ENCODE measurements at regions not wholly inside any gene's neighbourhood (a gene's known extent, or its start where the extent isn't known, plus 50 kb on each side); places are given as distances from the start of the nearest gene placed in this dataset.

DNA sequence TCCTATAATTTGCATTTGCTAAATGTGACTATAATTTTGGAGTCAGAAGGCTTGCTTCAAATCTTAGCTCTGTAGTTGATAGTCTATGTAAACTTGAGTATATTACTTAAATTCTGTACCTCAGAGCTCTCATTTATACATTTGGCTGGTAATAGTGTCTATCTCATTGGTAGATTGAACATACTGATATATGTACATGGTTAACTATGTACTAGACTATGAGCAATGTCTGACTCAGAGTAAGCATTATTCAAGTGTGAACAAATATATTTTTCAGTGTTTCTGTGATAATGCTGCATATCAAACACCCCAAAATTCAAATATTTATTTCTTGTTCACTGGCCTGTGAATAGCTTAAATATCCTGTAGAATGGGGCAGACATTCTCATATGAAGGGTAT lies 1568.9 kb upstream of the PABPC4L start:
- no peak for DNase-seq

- no peak for DNase-seq
Observed at GRCh38 chr4:135744928-135745327, 1543.3 kb upstream of the PABPC4L start.

DNA sequence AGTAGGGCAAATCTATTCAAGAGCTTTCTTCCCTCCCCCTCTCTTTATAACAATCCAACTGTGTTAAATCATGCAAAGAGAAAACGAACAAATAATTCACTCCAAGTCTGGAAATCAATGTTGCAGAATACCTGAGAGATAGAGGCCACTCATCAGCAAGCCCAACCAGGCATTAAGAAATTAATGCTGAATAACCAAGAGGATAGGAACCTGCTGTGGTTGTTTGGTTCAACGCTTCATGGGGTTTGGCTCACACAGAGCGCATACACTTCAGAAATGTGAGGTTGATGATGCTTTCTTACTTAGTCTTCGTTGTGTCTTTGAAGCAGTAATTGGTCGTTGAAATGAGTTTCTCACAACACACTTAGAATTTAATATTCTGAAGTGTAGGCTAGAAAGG lies 1540.0 kb upstream of the PABPC4L start:
- DNase-seq: no peak

GRCh38 chr4:135739354-135739753 lies 1537.8 kb upstream of the PABPC4L start:
- no peak for DNase-seq

- DNase-seq: no peak
Observed at GRCh38 chr4:135735512-135735911, 1533.9 kb upstream of the PABPC4L start.

DNA sequence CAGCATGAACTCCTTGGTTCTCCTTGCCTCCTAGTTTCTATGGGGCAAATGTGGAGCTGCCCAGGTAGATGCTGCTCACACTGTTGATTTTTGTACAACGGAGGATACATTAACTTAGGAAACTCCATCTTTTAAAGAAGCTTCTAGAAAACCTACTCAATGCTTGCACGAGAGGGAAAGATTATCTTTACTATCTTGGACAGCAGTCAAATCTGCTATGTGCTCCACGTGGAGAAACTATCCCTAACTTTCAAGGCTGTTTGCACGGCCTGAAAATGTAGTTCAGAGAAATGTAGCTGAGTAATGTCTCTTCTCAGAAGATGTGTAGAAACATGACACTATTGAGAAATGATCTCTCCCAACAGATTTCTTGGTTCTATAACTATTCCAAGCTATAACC lies 1530.9 kb upstream of the PABPC4L start:
- no peak for DNase-seq

DNA sequence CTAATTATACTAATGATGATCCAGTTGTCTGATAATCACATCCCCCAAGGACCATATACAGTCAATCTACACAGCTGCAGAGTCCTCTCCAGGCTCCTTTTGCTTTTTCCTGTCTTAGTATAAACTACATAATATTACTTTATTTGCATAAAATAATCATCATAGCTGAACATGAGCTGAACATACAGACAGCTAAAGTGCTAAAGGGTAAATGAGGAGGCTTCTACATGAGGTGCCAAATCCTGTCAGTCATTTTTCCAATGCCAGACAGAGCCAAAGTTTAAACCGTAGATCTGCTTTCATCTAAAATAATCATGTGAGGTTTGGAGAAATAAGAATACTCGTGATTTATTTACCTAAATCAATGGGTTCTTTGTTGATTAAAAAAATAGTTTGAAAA lies 1530.1 kb upstream of the PABPC4L start:
- no peak for DNase-seq

DNA sequence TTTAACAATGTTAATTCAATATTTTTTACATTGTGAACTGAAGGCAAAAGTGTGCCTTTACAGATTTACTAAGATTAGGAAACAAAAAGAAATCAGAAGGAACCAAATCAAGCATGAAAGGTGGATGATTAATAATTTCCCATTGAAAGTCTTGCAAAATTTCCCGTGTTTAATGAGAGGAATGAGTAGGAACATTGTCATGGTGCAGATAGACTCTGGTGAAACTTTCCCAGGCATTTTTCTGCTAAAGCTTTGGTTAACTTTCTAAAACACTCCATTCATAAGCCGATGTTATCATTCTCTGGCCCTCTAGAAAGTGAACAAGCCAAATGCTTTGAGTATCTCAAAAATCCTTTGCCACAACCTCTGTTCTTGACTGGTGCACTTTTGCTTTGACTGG lies 1522.8 kb upstream of the PABPC4L start:
- DNase-seq: no peak

- DNase-seq: no peak
Observed at GRCh38 chr4:135718019-135718418, 1516.4 kb upstream of the PABPC4L start.

DNA sequence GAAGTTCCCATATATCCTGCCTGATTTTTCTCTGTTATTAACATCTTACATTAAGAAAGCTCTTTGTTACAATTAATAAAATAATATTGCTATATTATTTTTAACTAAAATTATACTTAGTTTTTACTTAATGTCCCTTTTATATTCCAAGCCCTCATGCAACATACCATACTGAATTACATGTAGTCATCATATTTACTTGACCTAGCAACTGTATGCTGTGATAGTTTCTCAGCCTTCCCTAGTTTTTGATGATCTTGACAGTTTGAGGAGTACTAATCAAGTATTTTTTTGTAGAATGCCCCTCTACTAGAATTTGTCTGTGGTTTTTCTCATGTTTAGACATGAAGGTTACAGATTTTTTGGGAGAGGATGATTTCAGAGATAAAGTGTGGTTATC lies 1503.8 kb upstream of the PABPC4L start:
- DNase-seq: no peak

DNA sequence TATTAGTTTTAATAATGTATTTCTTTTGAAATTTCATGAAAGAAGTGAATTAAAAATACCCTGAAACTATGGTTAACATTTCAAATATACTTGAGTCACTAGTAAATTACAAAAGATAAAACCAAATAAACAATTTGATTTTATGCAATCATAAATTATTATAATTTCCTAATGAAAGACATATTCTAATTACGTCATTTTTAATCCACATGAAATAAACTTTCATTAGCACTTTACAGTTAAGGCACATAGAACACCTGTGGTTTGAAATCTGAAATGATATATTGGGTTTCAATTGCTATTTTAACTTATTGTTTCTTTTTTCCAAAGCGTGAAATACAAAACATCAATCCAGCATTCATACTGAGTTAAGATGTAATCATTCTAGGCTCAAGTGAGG lies 1492.5 kb upstream of the PABPC4L start:
- DNase-seq: no peak

DNA sequence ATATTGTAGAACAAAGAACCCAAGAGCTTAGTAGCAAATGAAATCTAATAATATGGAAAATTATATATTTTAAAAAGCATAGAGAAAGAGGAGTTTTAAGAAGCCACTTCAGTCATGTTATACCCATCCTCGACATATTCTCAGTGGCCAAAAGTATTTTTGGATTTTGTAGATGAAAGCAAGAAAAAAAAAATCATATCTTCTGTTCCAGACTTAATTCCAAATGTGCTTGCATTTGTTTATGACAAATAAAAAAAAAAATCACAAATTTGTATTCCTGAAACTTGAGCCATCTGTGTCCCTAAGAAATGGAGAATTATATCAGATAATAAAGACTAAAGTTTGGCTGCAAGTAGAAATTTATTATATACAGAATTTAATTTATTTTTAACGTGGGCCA lies 1482.4 kb upstream of the PABPC4L start:
- DNase-seq: no peak

DNA sequence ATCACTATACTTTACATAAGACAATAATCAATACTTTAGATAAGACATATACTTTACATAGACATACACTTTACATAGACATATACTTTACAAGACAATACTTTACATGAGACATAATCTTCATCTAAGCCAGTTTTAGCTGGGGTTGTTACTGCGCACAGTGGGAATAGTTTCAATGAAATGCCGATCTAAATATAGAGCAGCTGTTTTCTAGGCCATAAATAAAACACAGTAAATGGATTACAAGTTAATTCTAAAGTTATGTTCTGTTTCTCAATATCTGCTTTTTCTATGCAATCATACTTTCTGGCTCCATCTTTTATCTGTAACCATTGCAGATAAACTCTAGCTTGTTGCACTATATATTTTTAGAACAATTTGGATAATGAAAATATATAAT lies 1470.6 kb upstream of the PABPC4L start:
- no peak for DNase-seq

DNA sequence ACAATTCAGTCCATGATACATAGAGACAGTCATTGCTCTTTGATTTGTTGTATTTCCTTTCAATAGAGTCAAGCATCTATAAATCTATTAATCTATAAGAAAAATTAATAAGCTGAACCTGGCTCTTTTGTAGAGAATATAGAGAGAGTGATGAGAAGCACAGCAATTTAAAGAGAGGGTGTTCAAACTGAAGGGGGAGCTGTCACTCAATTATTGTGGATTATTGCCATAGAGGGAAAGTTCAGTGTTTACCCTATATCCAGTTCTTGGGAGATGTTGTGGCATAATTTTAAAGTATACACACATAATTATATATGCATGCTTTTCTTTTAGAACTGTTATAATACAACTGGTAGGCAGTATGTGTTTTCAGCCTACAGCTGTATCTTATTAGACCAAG lies 1469.0 kb upstream of the PABPC4L start:
- DNase-seq: no peak
